ENCODE measurements at regions not wholly inside any gene's neighbourhood (a gene's known extent, or its start where the extent isn't known, plus 50 kb on each side); places are given as distances from the start of the nearest gene placed in this dataset.
"Not testable (repeated sequence)": the region's sequence is repeated elsewhere in the genome, so short reads cannot be mapped to it uniquely, and the experiment has no call there.

DNA sequence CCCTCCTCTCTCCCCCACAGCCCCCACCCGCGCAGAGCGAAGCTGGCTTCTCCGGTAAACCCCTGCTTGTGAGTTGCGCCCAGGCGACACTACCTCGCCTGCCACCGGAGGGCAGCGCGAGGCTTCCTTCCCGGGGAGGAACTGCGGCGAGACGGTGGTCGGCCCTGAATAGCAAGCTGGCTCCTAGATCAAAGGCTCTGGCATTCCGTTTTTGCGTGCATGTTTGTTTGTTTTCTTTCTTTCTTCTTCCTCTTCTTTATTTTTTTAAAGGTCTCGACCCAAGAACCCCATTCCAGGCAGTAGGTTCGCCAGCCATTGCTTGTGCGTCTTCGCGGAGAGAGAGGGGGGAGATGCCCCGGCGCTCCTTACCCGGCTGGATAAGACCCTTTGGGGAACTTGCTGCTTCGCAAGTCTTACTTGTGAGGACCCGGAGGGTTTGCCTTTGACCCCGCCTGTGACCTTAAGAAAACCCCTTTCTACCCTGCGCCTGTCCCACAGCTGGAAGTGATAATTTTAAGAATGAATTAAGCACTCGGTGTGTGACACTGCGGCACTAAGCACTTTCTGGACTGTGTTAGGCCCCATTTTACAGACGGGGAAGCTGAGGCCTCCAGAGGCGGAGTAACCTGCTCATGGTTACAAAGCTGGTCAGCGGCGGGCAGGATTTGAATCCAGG is 92.7 kb upstream of the SIRPA start:
- DNase-seq (ENCODE audit: low read depth): peak; percentile 66
- H3K4me3 ChIP-seq (ENCODE audit: control insufficient read depth, low read depth, low read length): peak overlapping the region; percentile 46
- TF ChIP-seq, protein P1, sequence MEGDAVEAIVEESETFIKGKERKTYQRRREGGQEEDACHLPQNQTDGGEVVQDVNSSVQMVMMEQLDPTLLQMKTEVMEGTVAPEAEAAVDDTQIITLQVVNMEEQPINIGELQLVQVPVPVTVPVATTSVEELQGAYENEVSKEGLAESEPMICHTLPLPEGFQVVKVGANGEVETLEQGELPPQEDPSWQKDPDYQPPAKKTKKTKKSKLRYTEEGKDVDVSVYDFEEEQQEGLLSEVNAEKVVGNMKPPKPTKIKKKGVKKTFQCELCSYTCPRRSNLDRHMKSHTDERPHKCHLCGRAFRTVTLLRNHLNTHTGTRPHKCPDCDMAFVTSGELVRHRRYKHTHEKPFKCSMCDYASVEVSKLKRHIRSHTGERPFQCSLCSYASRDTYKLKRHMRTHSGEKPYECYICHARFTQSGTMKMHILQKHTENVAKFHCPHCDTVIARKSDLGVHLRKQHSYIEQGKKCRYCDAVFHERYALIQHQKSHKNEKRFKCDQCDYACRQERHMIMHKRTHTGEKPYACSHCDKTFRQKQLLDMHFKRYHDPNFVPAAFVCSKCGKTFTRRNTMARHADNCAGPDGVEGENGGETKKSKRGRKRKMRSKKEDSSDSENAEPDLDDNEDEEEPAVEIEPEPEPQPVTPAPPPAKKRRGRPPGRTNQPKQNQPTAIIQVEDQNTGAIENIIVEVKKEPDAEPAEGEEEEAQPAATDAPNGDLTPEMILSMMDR (conservative IDR thresholded peaks at IDR 0.05; ENCODE audit: control insufficient read depth, insufficient read depth, low read depth, low read length): peak; percentile 68

- DNase-seq (ENCODE audit: low read depth): no peak
- no peak overlapping the region for H3K4me3 ChIP-seq (ENCODE audit: control insufficient read depth, low read depth, low read length)
- TF ChIP-seq, protein P1 (conservative IDR thresholded peaks at IDR 0.05; ENCODE audit: control insufficient read depth, insufficient read depth, low read depth, low read length): no peak
Measured at GRCh38 chr20:1801929-1802306, 93.3 kb upstream of the SIRPA start.

DNA sequence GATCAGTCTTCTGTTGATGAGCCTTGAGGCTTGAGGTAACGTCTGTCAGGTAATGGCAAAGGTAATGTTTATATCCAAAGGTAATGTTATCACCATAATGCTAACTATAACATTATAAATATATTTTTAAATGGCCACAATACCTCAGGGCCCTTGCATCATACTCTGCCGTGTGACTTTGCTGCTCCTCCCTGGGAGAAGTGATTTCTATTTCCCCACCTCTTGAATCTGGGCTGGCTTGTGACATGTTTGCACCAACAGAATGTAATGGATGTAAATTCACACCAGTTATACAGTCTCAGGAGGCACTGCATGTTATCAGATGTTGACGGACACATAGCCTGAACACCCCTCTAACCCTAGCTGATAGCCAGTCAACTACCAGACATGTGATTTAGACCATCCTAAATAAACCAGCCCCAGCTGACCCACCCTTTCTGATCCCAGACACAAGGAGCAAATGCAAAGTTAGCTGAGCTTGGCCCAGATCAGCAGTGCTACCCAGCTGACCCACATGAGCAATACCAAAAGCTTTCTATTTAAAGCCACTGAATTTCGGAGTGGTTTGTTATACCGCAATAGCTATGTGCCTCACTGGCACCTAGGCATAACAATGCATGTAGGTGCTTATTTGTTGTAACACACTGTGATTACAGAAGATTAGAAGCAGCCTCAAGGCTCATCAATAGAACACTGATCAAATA is 93.8 kb upstream of the SIRPA start:
- H3K4me3 ChIP-seq (ENCODE audit: control insufficient read depth, low read depth, low read length): no peak overlapping the region
- TF ChIP-seq, protein P1 (conservative IDR thresholded peaks at IDR 0.05; ENCODE audit: control insufficient read depth, insufficient read depth, low read depth, low read length): no peak
- DNase-seq (ENCODE audit: low read depth): no peak

GRCh38 chr20:1800777-1801176 is 94.4 kb upstream of the SIRPA start:
- H3K4me3 ChIP-seq (ENCODE audit: control insufficient read depth, low read depth, low read length): no peak overlapping the region
- peak; percentile 55 for DNase-seq (ENCODE audit: low read depth)
- TF ChIP-seq, protein P1 (conservative IDR thresholded peaks at IDR 0.05; ENCODE audit: control insufficient read depth, insufficient read depth, low read depth, low read length): peak; percentile 57

GRCh38 chr20:1800180-1800579 is 95.0 kb upstream of the SIRPA start:
- TF ChIP-seq, protein P1 (conservative IDR thresholded peaks at IDR 0.05; ENCODE audit: control insufficient read depth, insufficient read depth, low read depth, low read length): no peak
- DNase-seq (ENCODE audit: low read depth): no peak
- H3K4me3 ChIP-seq (ENCODE audit: control insufficient read depth, low read depth, low read length): no peak overlapping the region

DNA sequence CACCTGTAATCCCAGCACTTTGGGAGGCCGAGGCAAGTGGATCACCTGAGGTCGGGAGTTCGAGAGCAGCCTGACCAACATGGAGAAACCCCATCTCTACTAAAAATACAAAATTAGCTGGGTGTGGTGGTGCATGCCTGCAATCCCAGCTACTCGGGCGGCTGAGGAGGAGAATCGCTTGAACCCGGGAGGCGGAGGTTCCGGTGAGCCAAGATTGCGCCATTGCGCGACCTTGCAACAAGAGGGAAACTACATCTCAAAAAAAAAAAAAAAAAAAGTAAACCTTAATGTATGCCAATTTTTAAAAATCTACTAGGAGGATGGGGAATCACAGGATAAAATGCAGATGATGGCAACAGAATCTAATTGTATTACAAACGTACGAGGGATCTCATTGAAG is 95.5 kb upstream of the SIRPA start:
- not testable (repeated sequence) for H3K4me3 ChIP-seq (ENCODE audit: control insufficient read depth, low read depth, low read length); DNase-seq (ENCODE audit: low read depth)

GRCh38 chr20:1798982-1799381 is 96.2 kb upstream of the SIRPA start:
- H3K4me3 ChIP-seq (ENCODE audit: control insufficient read depth, low read depth, low read length): no peak overlapping the region
- TF ChIP-seq, protein P1 (conservative IDR thresholded peaks at IDR 0.05; ENCODE audit: control insufficient read depth, insufficient read depth, low read depth, low read length): no peak
- DNase-seq (ENCODE audit: low read depth): no peak

Data from fibroblast of mammary gland (primary cell).